DMS 273 (cell line): ENCODE measurements at regions not wholly inside any gene's neighbourhood (a gene's known extent, or its start where the extent isn't known, plus 50 kb on each side); places are given as distances from the start of the nearest gene placed in this dataset.

Source experiments
- DNase-seq: peaks from one replicate; lab custom pipeline; 2025; ENCODE audit not compliant: unreplicated experiment; lab: John Stamatoyannopoulos, UW

DNA sequence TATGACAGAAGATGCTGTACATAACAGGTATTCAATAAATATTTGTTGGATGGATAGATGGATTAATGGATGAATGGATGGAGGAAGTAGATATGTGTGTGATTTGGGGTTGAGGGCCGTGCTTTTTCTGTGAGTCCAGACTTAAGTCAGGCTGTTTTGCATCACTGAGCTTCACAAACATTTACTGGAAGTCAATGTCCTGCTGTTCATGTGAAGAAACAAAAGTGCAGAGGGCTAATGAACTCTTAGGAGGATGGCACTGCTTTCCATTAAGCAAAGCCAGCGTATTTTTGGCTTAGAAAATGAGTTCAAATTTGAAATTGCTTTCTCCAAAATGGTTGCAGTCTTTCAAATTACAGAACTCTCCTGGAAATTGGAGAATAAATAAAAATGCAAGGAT lies 260.6 kb upstream of the SASH1 start:
- DNase-seq = no peak

DNA sequence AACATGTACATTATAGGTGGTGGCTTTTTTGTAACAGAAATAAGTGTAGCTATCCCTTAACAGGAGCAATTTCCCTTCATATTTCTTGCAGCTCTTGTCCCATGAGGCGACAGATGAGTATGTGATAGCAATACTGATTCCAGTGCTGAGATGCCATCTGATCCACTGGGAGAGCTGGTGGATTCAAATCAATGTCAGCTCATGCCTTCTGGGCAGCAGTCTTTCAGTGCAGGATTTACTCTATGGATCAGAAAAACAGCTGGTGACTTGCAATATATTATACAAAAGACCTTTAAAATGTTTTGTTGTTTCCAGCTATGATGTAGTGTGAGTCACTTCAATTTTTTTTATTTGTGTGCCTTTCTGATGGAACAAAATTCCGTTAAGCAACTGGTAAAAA lies 259.9 kb upstream of the SASH1 start:
- DNase-seq = no peak

GRCh38 chr6:148085631-148086331 lies 256.9 kb upstream of the SASH1 start:
- no peak for DNase-seq

- DNase-seq = no peak
Observed at GRCh38 chr6:148086386-148086785, 256.3 kb upstream of the SASH1 start.

GRCh38 chr6:148086843-148087242 lies 255.8 kb upstream of the SASH1 start:
- DNase-seq = no peak

GRCh38 chr6:148087659-148088058 lies 255.0 kb upstream of the SASH1 start:
- no peak for DNase-seq

DNA sequence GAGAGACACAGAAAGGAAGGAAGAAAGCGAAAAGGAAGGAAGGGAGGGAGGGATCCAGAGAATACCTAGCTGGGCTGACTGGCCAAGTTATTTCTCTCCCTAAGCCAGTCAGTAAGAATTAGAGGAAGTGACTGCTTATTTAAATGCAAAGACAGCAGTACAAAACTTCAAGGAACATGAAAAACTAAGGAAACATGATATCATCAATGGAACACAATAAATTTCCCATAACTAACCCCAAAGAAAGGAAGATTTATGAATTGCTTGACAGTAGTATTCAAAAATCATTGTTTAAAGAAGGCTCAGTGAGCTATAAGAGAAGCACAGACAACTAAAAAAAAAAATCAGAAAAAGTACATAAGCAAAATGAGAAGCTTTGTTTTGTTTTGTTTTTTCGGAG lies 252.3 kb upstream of the SASH1 start:
- DNase-seq = no peak

DNA sequence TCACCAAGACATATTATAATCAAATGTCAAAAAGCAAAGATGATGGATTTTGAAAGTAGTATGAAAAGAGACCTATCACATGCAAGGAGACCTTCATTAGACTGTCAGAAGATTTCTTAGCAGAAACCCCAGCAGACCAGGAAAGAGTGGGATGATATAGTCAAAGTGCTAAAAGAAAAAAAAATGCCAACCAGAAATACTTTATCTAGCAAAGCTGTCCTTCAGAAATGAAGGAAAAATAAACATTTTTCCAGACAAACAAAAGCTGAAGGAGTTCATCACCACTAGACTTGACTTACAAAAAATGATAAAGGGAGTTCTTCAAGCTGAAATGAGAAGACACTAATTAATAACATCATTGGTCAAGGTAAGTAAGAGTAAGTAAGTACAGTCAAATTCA lies 251.2 kb upstream of the SASH1 start:
- DNase-seq = no peak

DNA sequence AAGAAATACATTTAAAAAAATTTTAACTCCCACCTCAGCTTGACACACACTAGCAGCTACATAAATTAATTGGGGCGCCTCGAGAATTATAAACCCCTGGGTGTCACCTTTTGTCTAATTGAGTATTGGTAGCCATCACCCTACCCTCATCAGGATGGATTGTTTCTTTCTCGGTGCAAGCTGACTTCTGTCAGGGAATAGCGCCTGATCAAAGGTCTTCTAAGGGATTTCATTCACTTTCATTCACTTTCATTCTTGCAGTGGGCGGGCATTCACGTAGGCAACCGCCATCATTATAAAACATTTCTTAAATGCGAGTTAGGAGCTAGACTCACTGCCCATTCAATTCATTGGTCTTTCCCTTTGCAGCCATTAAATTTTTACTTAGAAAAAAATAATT lies 239.2 kb upstream of the SASH1 start:
- no peak for DNase-seq

- no peak for DNase-seq
Observed at GRCh38 chr6:148104131-148104530, 238.5 kb upstream of the SASH1 start.

- DNase-seq = no peak
Observed at GRCh38 chr6:148105695-148106094, 236.9 kb upstream of the SASH1 start.

GRCh38 chr6:148107911-148108310 lies 234.7 kb upstream of the SASH1 start:
- DNase-seq = no peak

DNA sequence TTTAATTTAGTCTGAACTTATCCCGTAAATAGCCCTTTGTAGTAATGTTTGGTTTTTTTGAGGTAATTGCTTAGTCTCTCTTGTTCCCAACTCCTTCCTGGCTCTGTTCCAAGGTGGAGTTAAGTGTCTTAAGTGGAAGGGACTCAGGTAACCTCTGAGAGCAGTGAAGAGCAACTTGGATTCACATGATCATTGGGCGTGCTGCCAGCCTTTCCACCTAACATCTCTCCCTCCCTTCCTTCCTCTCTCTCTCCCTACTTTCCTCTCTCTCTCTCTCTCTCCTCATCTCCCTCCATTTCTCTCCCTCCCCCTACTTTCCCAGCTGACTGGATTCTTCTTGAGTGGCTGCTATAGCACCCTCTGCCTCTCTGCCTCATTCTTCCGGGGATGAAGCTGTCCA lies 232.9 kb upstream of the SASH1 start:
- DNase-seq = peak; percentile 33

GRCh38 chr6:148110925-148111324 lies 231.7 kb upstream of the SASH1 start:
- no peak for DNase-seq

DNA sequence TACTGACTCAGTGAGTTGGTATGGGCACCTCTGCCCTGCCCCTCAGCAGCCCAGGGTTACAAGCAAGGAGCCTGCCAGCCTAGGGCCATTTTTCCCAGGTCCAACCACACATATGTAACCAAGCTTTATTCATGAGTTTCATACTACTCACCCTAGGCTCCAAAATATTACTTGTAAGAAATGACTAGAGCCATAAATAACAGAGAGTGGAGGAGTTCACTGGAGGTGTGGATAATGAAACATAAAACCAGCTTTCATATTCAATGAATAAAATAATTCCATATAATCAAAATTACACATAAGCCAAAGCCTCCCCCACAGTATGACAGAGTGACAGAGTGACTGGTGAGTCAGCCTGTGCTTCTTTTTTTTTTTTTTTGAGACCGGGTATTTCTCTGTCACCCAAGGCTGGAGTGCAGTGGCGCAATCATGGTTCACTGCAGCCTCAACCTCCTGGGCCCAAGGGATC lies 229.8 kb upstream of the SASH1 start:
- DNase-seq = no peak

DNA sequence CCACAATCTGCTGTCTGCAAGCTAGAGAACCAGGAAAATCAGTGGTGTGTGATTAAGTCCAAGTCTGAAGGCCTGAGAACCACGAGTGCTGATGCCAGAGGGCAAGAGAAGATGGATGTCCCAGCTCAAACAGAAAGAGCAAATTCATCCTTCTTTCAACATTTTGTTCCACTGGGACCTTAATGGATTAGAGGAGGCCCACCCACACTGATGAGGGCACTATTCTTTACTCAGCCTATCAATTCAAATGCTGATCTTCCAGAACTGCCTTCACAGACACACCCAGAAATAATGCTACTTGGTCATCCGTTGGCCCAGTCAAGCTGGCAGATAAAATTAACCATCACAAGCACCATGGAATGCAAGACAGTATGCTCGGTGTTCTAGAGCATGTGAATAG lies 226.6 kb upstream of the SASH1 start:
- DNase-seq = no peak

DNA sequence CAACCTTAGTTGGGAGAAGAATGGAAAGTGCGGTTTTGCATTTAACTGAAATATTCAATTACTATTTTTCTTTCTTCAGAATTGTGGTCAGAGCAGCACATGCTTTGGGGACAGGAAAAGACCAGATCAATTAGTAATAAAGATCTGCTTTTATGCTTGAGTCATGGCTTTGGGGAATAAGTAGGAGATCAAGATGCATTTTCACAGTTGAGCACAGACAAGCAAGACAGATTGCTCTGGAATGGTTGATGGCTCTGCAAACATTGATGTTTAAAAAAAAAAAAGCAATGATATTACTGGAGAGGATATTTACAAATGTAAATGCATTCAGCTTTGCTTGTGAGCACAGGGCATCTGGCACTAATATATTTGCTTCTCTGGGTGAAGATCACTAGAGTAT lies 224.4 kb upstream of the SASH1 start:
- no peak for DNase-seq

DNA sequence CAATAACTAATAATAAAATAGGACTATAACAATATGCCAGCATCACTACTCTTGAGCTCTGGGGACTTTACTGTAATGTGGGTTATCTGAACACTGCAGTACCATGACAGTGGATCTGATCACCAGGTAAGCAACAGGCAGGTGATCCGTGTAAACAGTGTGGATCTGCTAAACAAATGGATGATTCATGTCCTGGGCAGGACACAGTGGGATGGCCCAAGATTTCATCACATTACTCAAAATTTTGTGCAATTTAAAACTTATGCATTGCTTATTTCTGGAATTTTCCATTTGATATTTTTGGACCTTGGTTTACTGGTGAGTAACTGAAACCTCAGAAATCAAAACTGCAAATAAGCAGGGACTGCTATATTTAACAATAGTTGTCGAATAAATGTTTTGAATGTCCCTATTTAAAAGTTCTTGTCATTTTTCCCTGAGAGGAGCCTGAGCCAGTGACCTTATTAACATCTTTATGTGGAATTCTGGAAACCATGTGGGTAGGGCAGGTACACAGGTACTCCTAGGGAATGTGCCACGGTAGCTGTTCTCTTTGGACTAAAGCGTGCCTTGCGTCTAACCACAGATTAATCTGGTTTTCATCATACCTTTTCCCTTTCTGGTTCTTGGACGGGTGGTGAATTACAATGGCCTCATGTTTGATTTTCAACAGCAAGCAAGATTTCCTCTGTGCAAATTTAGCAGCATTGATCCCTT lies 214.5 kb upstream of the SASH1 start:
- DNase-seq = no peak

- DNase-seq = no peak
Observed at GRCh38 chr6:148134592-148134991, 208.0 kb upstream of the SASH1 start.

GRCh38 chr6:148136586-148136985 lies 206.1 kb upstream of the SASH1 start:
- DNase-seq = no peak

DNA sequence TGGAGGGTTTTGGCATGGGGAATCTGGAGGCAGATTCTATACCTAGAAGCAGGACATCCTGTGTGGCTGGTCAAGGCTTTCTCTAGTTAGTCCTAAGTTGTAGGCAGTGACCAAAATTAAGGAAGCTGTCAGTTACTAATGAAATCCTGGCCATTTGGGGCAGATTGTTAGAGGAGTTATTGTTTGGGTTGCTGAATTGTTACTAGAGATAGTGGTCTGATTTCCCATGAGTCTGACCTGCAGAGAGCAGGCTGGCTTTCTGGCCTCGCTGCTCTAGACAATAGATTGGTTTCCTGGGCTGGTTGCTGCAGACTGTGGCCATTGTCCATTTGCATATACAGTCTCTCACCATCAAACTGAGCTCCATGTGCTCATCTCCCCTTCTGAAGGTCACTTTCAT lies 205.0 kb upstream of the SASH1 start:
- DNase-seq = no peak

GRCh38 chr6:148138573-148138972 lies 204.1 kb upstream of the SASH1 start:
- DNase-seq = no peak
